ENCODE measurements at regions not wholly inside any gene's neighbourhood (a gene's known extent, or its start where the extent isn't known, plus 50 kb on each side); places are given as distances from the start of the nearest gene placed in this dataset.

DNA sequence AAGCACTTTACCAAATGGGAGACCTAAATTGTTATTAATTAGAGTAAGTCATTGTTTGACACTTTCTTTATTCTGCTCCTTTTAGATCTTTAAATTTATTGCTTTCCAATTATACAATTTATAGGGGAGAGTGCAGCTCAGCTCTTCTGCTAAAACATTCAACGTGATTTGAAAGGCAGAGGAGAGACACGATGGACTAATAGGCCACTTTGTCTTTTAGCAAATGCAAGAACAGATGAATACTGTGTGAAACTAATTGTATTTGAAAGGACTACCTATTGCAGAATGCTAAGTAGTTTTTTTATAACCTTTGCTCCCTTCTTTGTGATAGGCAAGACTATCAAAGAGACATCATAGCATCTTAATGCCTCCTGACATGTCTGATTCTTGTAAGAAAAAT lies 320.4 kb upstream of the KLF3 start:
- no peak for DNase-seq

DNA sequence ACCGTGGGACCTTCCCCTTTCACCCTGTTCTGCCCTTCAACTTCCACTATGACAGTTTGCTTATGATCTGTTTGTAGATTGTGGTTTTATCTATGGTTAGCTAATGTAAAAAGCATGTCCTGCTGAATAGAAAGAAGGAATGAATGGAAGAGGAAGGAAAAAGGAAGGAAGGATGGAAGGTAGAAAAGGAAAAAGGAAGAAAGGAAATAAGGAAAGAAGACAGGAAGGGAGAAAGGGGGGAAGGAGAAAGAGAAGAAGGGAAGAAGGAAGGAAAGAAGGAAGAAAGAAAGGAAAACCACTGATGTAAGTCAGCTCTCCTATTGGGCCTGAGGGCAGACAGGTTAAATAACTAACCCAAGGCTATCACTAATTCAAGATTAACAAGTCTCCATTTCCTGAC lies 319.1 kb upstream of the KLF3 start:
- DNase-seq, result no peak

DNA sequence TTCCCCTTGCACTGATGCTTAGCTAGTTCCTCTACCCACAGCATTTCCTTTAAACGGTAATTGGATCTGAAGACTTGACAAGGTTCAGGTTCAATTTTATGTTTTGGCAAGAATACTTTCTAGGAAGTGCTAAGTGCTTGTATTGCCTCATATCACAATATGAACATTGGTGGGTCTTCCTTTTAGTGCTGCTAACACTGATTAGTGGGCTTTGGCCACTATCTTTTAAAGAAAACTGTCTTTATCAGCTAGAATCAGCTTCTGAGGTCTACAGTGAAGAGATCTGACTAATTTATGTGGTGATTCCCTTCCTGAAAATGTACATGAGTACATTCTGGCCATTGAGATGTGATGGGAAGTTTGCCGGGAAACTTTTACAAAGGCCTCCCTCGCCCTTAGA lies 316.7 kb upstream of the KLF3 start:
- DNase-seq, result no peak

DNA sequence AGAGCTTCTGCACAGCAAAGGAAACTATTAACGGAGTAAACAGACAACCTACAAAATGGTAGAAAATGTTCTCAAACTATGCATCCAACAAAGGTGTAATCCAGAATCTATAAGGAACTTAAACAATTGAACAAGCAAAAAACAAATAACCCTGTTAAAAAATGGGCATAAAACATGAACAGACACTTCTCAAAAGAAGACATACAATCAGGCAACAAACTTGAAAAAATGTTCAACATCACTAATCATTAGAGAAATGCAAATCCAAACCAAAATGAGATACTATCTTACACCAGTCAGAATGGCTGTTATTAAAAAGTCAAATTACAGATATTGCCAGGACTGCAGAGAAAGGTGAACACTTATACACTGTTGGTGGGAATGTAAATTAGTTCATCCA lies 309.6 kb upstream of the KLF3 start:
- DNase-seq, result no peak

DNA sequence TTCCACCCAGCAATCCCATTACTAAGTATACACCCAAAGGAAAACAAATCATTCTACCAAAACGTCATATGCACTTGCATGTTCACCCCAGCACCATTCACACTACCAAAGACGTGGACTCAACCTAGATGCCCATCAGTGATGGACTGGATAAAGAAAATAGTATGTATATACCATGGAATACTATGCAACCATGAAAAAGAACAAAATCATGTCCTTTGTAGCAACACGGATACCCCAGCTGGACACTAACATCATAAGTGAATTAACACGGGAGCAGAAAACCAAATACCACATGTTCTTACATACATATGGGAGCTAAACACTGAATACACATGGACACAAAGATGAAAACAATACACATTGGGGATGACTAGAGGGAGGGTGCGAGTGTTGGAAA lies 309.1 kb upstream of the KLF3 start:
- DNase-seq, result no peak

DNA sequence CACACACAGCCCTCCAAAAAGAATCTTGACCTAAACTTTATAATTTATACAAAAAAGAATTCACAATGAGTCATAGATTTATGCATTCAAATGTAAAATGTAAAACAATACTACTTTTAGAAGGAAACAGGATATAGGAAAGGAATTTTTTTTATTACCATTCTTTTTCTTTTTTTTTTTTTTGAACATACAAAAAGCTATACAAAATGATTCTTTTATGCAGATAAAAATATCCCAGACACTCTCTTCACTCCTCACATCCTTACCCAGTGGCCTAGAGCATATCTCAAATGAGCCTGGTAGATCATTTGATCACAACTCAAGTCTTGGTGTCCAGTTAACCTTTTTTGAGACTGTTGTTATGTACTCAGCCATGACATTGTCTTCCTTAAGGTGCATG lies 307.3 kb upstream of the KLF3 start:
- DNase-seq, result no peak

DNA sequence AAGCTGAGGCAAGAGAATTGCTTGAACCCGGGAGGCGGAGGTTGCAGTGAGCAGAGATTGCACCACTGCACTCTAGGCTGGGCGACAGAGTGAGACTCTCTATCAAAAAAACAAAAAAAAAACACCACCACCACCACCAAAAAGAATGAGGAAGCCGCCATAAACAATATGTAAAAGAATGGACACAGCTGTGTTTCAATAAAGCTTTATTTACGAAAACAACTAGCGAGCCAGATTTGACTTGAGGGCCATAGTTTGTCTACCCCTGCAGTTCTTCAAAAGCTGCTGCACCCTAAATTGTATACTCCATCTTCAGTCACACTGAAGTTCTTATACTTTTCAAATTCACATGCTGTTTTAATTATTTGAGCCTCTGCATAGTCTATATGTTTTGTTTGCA lies 306.5 kb upstream of the KLF3 start:
- no peak for DNase-seq

DNA sequence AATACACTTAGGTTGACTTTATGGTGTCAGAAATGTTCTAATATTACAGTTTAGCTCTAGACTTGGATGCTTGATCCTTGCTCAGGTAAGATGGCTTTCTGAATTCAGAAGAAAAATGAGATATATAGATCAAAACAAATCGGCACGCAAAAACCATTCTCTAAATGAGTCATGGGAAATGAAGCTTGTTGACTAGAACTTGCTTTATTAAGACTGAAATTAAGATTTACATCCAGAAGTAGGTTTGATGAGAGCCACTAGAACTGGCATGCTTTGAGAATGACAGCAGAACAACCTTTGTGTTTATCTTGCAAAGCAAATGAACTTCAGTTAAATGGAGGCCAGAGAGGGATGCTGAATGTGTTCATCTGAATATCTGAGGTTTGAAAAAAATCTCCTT lies 304.9 kb upstream of the KLF3 start:
- DNase-seq, result no peak

DNA sequence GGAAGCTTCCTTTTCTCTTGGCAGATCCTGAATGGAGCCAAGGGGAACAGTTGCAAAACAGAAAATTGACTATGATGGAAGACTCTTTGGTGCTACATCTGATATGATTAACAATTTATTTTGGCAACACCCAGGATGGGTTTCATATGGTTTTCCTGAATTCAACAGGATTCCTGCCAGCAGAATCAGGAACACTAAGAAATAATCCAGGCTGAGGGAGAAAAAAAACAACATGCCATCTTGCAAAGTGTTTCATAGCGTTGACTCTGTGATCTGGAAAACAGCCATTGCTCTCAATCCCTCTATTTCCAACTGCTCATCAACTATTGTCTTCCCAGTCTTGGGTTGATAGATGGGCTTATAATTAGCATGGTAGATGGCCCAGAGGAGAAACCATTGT lies 303.8 kb upstream of the KLF3 start:
- no peak for DNase-seq

DNA sequence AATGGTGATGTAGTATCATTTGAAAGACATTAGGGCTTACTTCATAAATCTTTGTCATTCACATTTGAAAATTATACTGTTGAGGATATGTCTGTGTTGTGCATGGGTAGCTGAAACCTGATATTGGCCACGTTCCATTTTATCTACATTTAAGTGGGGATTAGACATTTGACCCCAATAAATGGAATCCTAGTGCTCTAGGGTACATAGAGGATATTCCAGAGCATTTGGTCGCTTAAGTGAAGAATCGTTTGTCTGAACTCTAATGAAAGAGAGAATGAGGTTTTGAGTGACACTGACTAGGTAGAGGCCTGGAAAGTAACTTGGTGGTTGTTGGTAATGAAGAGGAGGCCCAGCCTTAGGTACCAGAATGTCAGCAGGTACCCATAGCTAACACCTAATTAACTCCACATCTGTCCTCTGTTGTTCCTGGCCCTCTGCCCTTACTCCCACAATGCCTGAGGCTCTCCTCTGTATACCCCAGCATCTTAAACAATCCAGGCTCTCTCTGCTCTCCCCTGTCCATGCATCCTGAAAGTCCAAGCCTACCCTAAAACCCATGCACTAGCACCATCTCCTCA lies 299.5 kb upstream of the KLF3 start:
- no peak for DNase-seq

DNA sequence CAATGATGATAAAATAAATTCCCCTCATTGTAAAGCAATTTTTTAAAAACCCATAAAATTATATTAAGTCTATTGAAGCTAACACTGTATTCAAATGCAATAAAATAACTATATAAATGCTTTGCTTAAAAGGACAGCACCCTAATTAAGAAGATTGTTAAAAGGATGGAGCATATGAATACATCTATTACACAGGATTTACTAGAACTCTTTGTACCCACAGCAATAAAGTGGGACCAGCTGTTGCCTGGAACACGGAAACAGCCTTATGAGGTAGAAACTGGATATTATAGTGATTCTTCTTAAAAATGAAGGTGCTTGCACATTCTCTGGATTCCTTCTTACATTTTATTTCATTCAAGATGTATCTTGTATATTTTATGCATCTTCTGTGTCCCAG lies 298.7 kb upstream of the KLF3 start:
- no peak for DNase-seq

DNA sequence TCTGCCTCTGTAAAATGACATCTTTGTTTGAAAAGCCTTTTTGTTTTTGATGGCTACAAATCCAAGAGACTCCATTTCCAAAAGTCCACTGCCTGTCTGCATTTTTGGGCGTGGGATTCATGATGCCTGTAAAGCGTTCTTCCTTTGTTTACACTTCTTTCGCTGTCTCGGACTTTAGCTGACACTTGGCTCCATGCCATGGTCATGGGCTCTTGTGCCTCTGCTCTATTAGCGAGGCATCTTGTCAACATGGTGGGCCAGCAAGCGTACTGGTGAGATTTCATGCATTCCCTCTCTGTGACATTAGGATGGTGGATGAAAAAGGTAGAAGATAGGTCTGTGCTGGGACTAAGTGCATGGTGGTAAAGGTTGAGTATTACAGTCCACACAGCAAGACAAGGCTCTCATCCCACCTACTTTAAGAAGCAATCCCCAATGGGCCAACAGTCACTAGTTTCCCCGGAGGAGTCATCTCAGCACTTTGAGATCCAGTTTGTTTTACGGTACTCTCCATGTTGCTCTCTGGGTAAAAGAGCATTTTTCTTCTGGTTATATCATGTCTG lies 298.2 kb upstream of the KLF3 start:
- no peak for DNase-seq

DNA sequence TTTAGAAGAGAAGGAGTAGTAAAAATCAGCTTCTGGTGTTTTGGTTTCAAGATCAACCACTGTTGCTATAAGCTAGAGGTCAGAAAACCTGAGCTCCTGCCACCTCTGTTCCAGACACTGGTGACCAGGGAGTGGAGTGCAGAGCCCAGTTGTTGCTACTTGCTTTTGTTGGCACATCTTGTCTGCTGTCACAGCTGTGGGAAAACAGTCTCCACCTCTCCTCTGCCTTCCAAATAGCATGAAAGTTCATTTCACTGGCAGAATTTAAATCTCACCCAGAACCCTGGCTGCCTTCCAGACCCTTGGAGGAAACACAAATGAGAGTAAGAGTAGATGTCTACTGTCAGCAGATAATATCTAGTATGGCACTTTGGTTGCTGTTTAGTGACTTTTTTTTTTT lies 297.5 kb upstream of the KLF3 start:
- no peak for DNase-seq

DNA sequence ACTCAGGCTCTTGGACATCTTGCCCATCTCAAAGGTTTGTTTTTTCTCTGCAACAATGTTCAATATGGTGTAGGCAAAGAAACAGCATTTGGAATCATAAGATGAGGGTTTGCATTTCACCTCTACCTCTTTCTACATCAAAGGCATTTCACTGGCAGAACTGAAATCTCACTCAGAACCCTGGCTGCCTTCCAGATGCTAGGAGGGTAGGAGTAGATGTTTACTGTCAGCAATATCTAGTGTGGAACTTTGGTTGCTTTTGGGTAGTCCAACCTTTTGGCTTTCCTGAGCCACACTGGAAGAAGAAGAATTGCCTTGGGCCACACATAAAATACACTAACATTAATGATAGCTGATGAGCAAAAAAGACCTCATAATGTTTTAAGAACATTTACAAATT lies 297.0 kb upstream of the KLF3 start:
- no peak for DNase-seq

DNA sequence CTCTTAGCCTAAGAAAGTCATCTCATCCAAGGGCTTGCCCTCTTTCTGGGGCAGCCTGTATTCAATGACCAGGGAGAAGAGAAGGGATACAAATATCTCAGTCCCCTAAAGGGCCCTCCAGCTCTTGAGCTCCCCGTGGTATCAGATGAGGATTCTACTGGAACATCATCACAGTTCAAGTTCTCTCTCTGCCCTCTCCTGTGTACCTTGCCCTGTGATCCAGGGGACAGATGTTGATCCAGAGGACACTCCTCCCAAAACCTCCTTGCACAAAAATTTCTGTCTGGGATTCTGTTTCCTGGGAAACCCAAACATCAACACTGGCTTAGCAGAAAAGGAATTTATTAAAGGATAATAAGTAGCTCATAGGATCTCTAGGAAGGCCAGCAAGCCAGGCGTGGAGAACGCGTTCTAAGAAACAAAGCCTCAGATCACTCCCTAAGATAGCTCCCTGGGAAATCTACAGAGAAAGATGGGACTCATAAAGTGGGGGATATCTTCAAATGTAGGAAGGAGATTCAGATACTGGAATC lies 296.3 kb upstream of the KLF3 start:
- DNase-seq, result no peak

DNA sequence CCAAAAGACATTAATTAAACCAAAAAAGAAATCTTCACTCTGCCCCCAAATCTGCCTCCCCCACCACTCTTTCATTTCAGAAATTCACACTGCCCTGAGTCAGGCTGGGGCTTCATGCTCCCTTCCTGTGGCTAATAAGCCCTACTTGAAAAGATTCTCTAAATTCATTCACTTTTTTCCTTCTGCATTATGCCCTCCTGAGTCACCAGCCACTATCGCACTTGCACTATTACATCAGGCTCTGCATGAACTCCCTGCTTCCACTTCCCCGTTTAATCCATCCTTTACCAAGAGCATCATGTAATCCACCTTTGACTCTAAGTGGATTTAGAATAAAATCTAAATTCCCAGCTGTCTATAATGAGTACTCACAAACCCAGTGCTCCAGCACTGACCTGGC lies 295.4 kb upstream of the KLF3 start:
- no peak for DNase-seq

DNA sequence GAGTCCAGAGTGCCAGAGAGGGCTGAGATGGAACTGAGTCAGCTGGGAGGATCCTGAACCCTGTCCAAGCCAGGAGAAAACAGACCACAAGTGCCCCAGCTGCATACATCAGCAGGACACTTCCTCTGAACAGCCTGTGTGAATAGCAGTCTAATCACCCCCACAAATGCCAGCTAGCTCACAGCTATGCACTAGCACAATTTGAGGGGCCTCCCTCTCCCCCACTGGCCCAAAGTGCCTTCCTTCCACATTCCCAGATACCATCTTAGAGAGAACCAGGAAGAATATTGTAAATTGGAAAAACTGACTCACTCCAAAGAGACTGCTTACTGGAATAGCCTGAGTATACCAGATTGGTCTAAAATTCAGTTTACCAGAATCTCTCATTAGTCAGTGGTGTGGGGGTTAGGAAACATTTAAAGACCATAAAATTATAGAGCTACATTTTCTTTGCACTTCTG lies 292.6 kb upstream of the KLF3 start:
- DNase-seq, result no peak

DNA sequence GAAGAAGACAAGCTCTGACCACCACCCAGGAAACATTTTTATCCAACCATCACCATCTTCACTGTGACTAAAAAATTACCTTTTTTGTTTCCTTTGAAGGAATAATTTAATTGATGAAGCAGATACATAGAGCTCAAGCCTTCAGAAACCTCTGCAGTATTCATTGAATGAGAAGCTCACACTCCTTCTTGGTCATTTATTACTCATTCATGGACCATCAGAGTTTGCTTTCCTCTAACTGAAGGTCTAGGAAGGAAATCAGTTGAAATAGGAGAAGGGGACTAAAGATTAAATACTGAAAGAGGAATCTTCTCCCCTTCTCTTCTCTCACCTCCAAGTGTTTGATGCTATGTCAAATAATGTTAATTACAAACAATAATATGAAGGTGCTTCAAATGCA lies 290.6 kb upstream of the KLF3 start:
- DNase-seq, result no peak

DNA sequence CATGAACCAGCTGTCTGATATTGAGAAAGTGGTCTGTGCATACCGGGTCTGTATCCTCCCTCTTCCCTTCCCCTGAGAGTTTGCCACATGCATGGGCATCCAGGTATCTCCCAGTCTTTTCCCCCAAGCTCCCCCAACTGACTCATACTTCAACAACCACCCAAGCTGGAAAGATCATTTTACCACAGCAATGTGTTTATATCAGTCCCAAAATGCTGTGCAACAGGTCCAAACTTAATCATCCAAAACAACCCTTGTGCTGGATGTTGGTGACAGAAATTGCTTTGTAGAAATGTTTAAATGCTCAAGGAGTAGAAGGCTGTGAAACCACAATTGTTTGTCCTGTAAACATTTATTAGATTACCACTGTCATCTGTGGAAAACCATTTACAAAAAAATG lies 286.8 kb upstream of the KLF3 start:
- no peak for DNase-seq

DNA sequence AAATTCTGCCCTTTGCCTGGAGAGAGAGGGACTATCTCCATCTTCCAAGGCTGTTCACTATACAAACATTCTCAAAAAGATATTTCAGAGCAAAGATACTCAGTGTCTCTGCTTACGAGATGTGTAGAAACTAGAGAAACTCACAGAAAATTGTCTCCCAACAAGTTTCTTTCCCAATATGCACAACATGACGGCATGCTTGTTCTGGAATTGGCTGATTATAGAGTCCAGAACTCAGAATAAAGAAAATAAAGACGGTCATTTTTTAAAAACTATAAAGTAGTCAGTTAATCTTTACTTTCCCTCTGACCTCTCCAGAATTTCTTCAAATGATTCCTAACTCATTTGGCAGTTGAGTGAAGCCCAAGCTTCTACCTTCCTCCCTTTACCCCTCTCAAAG lies 285.5 kb upstream of the KLF3 start:
- no peak for DNase-seq

DNA sequence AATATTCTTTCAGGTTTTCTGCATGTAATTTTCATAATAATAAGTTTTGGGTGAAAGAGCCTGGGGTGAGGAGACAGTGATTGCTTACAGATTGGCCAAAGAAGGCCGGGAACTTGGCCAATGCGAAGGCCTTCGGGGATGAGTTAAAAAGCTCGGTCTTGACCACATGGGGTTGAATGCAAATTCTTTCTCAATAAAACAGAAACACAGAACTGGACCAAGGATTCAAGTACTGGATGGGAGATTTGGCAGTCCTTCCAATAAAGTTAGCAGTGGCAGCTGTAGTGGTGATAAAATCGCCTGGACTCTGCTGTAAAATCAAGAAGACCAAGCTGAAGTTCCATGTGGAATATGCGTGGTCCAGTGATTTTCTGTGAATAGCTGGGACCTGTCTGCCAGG lies 282.2 kb upstream of the KLF3 start:
- no peak for DNase-seq

DNA sequence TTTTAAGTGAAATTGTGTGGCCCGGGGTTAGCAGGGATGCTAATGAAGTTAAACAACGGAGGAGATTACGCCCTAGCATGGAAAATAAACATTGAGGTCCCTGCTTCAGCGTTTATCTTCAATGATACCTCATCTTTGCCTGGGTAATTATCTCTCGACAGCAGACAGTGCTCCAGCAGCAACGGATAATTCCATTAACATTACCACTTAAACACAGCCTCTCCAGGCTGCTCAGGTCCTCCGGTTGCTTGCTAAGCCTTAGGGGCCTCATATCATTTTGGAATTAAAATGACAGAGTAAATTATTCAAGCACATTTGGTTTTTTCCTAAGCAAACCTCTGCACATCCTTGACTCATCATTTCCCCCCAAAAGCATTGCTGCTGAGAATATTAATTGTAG lies 281.5 kb upstream of the KLF3 start:
- DNase-seq, result no peak

DNA sequence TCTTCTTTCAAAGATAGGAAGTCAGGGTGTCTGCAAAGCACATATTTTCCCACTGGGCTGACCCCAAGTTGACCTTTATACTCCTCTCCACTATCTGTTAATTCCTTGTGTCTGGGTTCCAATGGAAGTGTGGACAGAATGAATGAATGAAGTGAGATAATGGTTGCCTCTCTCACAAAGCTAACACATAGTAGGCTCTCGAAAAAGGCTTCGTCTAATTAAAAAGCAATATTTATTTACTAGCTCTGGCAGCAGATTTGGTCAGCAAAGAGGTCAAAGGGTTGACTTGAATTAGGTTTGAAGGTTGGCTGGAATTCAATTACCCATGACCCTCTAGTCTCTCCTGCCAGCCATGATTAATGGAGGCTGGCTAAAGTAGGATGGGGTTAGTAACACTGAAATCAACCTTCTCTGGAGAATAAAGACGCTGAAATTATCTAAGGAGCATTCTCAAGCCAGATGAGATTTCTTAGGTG lies 280.3 kb upstream of the KLF3 start:
- DNase-seq, result no peak

DNA sequence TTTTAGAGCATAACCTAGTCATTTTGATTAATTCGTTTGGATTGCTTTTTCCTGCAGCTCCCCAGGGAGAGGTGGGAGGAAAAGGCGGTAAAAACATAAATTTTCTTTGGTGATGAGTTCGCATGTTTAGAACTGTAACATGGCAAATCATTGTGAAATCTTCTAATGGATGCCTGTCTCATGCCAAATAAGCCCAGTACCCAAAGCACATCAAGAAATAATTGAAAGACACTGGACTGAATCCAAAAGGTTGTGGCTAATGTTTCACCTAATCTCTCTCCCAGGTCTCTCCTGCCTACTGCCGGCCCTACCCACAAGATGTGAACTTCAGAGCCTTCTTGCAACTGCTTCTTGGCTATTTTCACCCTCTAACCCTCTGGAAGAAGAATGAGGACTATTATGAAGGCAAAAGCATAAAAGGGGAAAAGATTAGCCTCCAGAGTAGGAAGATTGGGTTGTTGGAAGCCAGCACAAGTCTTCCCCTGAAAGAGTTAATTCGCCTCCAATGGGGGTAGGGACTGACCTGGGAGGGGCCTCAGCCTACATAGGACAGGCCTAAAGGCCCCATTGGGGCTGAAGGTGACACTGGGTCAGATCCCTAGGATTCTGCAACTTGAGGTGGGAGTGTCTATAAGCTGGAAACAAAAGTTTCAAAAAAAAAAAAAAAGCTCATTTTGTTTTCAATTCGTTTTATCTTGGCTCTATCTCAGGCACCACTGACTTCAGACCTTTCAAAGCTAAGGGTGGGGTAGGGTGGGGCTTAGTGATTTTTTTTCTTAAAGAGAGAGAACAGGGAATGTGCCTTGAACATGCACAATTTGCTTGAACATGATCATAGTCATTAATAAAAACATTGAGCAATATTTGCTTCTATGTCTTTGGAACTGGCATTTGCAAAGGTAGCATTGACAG lies 278.6 kb upstream of the KLF3 start:
- DNase-seq, result no peak

All from SIG-M5 (cell line).